NAMALWA (cell line): ENCODE measurements at regions not wholly inside any gene's neighbourhood (a gene's known extent, or its start where the extent isn't known, plus 50 kb on each side); places are given as distances from the start of the nearest gene placed in this dataset.

ENCODE experiments used
- DNase-seq: peaks from one replicate; pipeline ENCODE4 v3.0.0-alpha.2; 2015; ENCODE audit warnings: low spot score

GRCh38 chr4:120431180-120431579 lies 364.5 kb upstream of the MAD2L1 start:
- peak; percentile 5 for DNase-seq

GRCh38 chr4:120418146-120418545 lies 351.5 kb upstream of the MAD2L1 start:
- DNase-seq: no peak

- DNase-seq: no peak
Observed at GRCh38 chr4:120415896-120416295, 349.2 kb upstream of the MAD2L1 start.

- DNase-seq: no peak
Observed at GRCh38 chr4:120406960-120407359, 340.3 kb upstream of the MAD2L1 start.

- no peak for DNase-seq
Observed at GRCh38 chr4:120403296-120403695, 336.6 kb upstream of the MAD2L1 start.

- DNase-seq: no peak
Observed at GRCh38 chr4:120400441-120400840, 333.8 kb upstream of the MAD2L1 start.

GRCh38 chr4:120399826-120400225 lies 333.2 kb upstream of the MAD2L1 start:
- DNase-seq: no peak

GRCh38 chr4:120395746-120396145 lies 329.1 kb upstream of the MAD2L1 start:
- DNase-seq: no peak

GRCh38 chr4:120355881-120356280 lies 289.2 kb upstream of the MAD2L1 start:
- no peak for DNase-seq

GRCh38 chr4:120354381-120354780 lies 287.7 kb upstream of the MAD2L1 start:
- no peak for DNase-seq

GRCh38 chr4:120353235-120353634 lies 286.6 kb upstream of the MAD2L1 start:
- DNase-seq: no peak

GRCh38 chr4:120352739-120353138 lies 286.1 kb upstream of the MAD2L1 start:
- no peak for DNase-seq

GRCh38 chr4:120348948-120349347 lies 282.3 kb upstream of the MAD2L1 start:
- no peak for DNase-seq

- DNase-seq: no peak
Observed at GRCh38 chr4:120348521-120348920, 281.9 kb upstream of the MAD2L1 start.

- DNase-seq: no peak
Observed at GRCh38 chr4:120331486-120332370, 265.1 kb upstream of the MAD2L1 start.

- no peak for DNase-seq
Observed at GRCh38 chr4:120329386-120329785, 262.7 kb upstream of the MAD2L1 start.

GRCh38 chr4:120327276-120327675 lies 260.6 kb upstream of the MAD2L1 start:
- DNase-seq: no peak

- DNase-seq: no peak
Observed at GRCh38 chr4:120319046-120319767, 252.6 kb upstream of the MAD2L1 start.

GRCh38 chr4:120318196-120318846 lies 251.7 kb upstream of the MAD2L1 start:
- no peak for DNase-seq

- DNase-seq: no peak
Observed at GRCh38 chr4:120317713-120318112, 251.1 kb upstream of the MAD2L1 start.

GRCh38 chr4:120316416-120316815 lies 249.8 kb upstream of the MAD2L1 start:
- no peak for DNase-seq

- no peak for DNase-seq
Observed at GRCh38 chr4:120314969-120315368, 248.3 kb upstream of the MAD2L1 start.

- no peak for DNase-seq
Observed at GRCh38 chr4:120304801-120305200, 238.2 kb upstream of the MAD2L1 start.
